GM23338 (cell line): ENCODE measurements at regions not wholly inside any gene's neighbourhood (a gene's known extent, or its start where the extent isn't known, plus 50 kb on each side); places are given as distances from the start of the nearest gene placed in this dataset.

ENCODE experiments used
- ATAC-seq: fragments of 200-7000 bp; cut with Tn5 transposase; 3 replicates; pipeline ENCODE4 v1.9.1; 2020
- DNase-seq: peaks from one replicate; pipeline ENCODE4 v3.0.0-alpha.2; 2015; ENCODE audit warnings: low spot score
- H2AFZ ChIP-seq: fragments of 200-600 bp; sonication (generic); 2 replicates; pipeline ENCODE4 v1.8.0; 2016; ENCODE audit warnings: antibody characterized with exemption, mild to moderate bottlenecking, moderate library complexity
- H3F3A ChIP-seq: fragments of 200-600 bp; sonication (generic); replicated peaks from 2 replicates; pipeline ENCODE4 v1.8.0; 2017; ENCODE audit warnings: antibody characterized with exemption, mixed run types, low read depth
- H3K27ac ChIP-seq: fragments of 200-600 bp; sonication (generic); 2 replicates; pipeline ENCODE4 v1.6.1; 2016; ENCODE audit warnings: low read depth
- H3K27me3 ChIP-seq: fragments of 200-600 bp; sonication (generic); 2 replicates; pipeline ENCODE4 v1.8.0; 2016; ENCODE audit warnings: mild to moderate bottlenecking, mixed run types, moderate library complexity; ENCODE audit not compliant: insufficient read depth
- H3K36me3 ChIP-seq: fragments of 200-600 bp; sonication (generic); 2 replicates; pipeline ENCODE4 v1.8.0; 2016; ENCODE audit warnings: mild to moderate bottlenecking; ENCODE audit not compliant: insufficient read depth
- H3K4me1 ChIP-seq: fragments of 200-600 bp; sonication (generic); 2 replicates; pipeline ENCODE4 v1.8.0; 2016; ENCODE audit warnings: mild to moderate bottlenecking, moderate library complexity; ENCODE audit not compliant: insufficient read depth
- H3K4me2 ChIP-seq: fragments of 200-600 bp; sonication (generic); 2 replicates; pipeline ENCODE4 v1.7.1; 2017; ENCODE audit warnings: mixed run types
- H3K4me3 ChIP-seq: fragments of 200-600 bp; sonication (generic); 2 replicates; pipeline ENCODE4 v1.6.1; 2016; ENCODE audit warnings: mixed run types
- H3K79me2 ChIP-seq: fragments of 200-600 bp; sonication (generic); replicated peaks from 2 replicates; pipeline ENCODE4 v1.8.0; 2017; ENCODE audit warnings: mild to moderate bottlenecking; ENCODE audit not compliant: insufficient read depth
- H3K9me2 ChIP-seq: fragments of 200-600 bp; sonication (generic); 2 replicates; pipeline ENCODE4 v1.8.0; 2017; ENCODE audit not compliant: insufficient read depth
- H4K20me1 ChIP-seq: fragments of 200-600 bp; sonication (generic); replicated peaks from 2 replicates; pipeline ENCODE4 v1.8.0; 2017; ENCODE audit warnings: mild to moderate bottlenecking; ENCODE audit not compliant: insufficient read depth
- H3K27ac Mint-ChIP-seq: 2 replicates; pipeline ENCODE4 v1.8.0; 2020; ENCODE audit warnings: inconsistent platforms, mild to moderate bottlenecking, moderate library complexity, mixed read lengths
- H3K27me3 Mint-ChIP-seq: 3 replicates; pipeline ENCODE4 v1.8.0; 2022; ENCODE audit warnings: low read depth, mild to moderate bottlenecking, moderate library complexity, mixed read lengths, inconsistent platforms; ENCODE audit not compliant: insufficient read depth, poor library complexity
- H3K36me3 Mint-ChIP-seq: 3 replicates; pipeline ENCODE4 v1.8.0; 2021; ENCODE audit warnings: low read depth, mild to moderate bottlenecking, inconsistent platforms, moderate library complexity, mixed read lengths
- H3K4me1 Mint-ChIP-seq: 3 replicates; pipeline ENCODE4 v1.8.0; 2020; ENCODE audit warnings: mild to moderate bottlenecking, inconsistent platforms, mixed read lengths
- H3K4me3 Mint-ChIP-seq: 3 replicates; pipeline ENCODE4 v1.8.0; 2021; ENCODE audit warnings: moderate library complexity, mild to moderate bottlenecking, inconsistent platforms, mixed read lengths
- H3K9me3 Mint-ChIP-seq: 3 replicates; pipeline ENCODE4 v1.8.0; 2020; ENCODE audit warnings: moderate library complexity, mild to moderate bottlenecking, inconsistent platforms, mixed read lengths
- CTCF ChIP-seq, 2 experiments: fragments of 200-600 bp in 1 of 2; sonication (generic) in 1 of 2; conservative IDR thresholded peaks; 2 replicates each; pipeline versions ENCODE4 v1.5.1 to v1.6.1; 2016 to 2017; ENCODE audit warnings: antibody characterized with exemption in 2 of 2, low read depth in 2 of 2, mild to moderate bottlenecking in 2 of 2, moderate library complexity in 1 of 2
- EZH2phosphoT487 ChIP-seq: fragments of 200-600 bp; sonication (generic); IDR thresholded peaks from one replicate; pipeline ENCODE4 v1.8.1; 2018; ENCODE audit warnings: antibody characterized with exemption; ENCODE audit not compliant: unreplicated experiment
- JUNB ChIP-seq: IDR thresholded peaks from one replicate; pipeline ENCODE4 v1.6.1; 2016; ENCODE audit warnings: antibody characterized with exemption; ENCODE audit not compliant: unreplicated experiment
- POLR2AphosphoS5 ChIP-seq: IDR thresholded peaks from 2 replicates; pipeline ENCODE4 v1.6.1; 2016; ENCODE audit warnings: antibody characterized with exemption, low read depth
- REST ChIP-seq: IDR thresholded peaks from one replicate; pipeline ENCODE4 v1.6.1; 2018; ENCODE audit warnings: antibody characterized with exemption; ENCODE audit not compliant: unreplicated experiment
- STAT1 ChIP-seq: IDR thresholded peaks from one replicate; pipeline ENCODE4 v1.6.1; 2016; ENCODE audit warnings: antibody characterized with exemption; ENCODE audit not compliant: unreplicated experiment
- ZNF114 ChIP-seq: fragments of 250-450 bp; sonication (Bioruptor Pico); IDR thresholded peaks from 2 replicates; pipeline ENCODE4 v1.5.0; 2020; ENCODE audit warnings: mild to moderate bottlenecking, moderate library complexity
- ZNF331 ChIP-seq: fragments of 250-450 bp; sonication (Bioruptor Pico); IDR thresholded peaks from 2 replicates; pipeline ENCODE4 v1.5.0; 2020; ENCODE audit warnings: low read depth, mild to moderate bottlenecking, moderate library complexity
- TF ChIP-seq, protein P1 (sequence below): fragments of 250-450 bp; sonication (Bioruptor Pico); IDR thresholded peaks from 2 replicates; pipeline ENCODE4 v1.5.0; 2020; ENCODE audit warnings: mild to moderate bottlenecking, moderate library complexity
- TF ChIP-seq, protein P2 (sequence below): IDR thresholded peaks from 2 replicates; pipeline ENCODE4 v1.6.1; 2016; ENCODE audit warnings: antibody characterized with exemption

DNA sequence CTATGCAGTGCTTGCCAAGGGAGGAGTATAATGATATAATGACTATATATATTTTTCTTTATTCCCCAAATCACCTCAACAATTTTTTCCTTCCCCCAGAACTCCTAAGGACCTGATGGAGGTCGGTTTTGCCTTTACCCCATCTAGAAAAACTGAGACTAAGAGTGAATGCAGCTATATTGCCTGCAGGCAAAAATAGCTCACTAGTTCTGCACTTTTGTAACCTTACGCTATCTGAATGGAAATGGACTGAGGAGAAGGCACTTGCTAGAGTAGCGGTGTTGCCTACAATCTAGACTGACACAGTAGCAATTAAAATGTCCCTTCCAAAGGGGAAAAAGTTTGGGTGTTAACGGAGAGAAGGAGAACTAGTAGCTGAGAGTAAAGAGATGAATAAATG is 379.5 kb upstream of the SEMA6D start:
- 0 out of 2 replicates have a peak, but pooled peaks cover 7% of the 10 kb centered on the region for H3K9me2 ChIP-seq
- Mint-ChIP-seq H3K36me3 (no peaks in the 10 kb centered on the region), H3K4me3 (no peak overlapping the region), H3K9me3 (no peaks in the 10 kb centered on the region; the same call in 2 of the 3 replicates), H3K27me3 (no peaks in the 10 kb centered on the region), H3K4me1 (no peaks in the 10 kb centered on the region), H3K27ac (no peak overlapping the region)
- H3K79me2 ChIP-seq: no peaks in the 10 kb centered on the region
- DNase-seq: no peak
- no peaks in the 10 kb centered on the region for H4K20me1 ChIP-seq
- no peak overlapping the region for H3K4me2 ChIP-seq
- TF ChIP-seq JUNB (no peak), ZNF114 (no peak), CTCF (conservative IDR thresholded peaks at IDR 0.05; ENCODE audit: low read depth in 2 of 2) (no peak), ZNF331 (no peak), POLR2AphosphoS5 (no peak), REST (no peak), EZH2phosphoT487 (no peak), STAT1 (no peak)
- TF ChIP-seq, protein P1, sequence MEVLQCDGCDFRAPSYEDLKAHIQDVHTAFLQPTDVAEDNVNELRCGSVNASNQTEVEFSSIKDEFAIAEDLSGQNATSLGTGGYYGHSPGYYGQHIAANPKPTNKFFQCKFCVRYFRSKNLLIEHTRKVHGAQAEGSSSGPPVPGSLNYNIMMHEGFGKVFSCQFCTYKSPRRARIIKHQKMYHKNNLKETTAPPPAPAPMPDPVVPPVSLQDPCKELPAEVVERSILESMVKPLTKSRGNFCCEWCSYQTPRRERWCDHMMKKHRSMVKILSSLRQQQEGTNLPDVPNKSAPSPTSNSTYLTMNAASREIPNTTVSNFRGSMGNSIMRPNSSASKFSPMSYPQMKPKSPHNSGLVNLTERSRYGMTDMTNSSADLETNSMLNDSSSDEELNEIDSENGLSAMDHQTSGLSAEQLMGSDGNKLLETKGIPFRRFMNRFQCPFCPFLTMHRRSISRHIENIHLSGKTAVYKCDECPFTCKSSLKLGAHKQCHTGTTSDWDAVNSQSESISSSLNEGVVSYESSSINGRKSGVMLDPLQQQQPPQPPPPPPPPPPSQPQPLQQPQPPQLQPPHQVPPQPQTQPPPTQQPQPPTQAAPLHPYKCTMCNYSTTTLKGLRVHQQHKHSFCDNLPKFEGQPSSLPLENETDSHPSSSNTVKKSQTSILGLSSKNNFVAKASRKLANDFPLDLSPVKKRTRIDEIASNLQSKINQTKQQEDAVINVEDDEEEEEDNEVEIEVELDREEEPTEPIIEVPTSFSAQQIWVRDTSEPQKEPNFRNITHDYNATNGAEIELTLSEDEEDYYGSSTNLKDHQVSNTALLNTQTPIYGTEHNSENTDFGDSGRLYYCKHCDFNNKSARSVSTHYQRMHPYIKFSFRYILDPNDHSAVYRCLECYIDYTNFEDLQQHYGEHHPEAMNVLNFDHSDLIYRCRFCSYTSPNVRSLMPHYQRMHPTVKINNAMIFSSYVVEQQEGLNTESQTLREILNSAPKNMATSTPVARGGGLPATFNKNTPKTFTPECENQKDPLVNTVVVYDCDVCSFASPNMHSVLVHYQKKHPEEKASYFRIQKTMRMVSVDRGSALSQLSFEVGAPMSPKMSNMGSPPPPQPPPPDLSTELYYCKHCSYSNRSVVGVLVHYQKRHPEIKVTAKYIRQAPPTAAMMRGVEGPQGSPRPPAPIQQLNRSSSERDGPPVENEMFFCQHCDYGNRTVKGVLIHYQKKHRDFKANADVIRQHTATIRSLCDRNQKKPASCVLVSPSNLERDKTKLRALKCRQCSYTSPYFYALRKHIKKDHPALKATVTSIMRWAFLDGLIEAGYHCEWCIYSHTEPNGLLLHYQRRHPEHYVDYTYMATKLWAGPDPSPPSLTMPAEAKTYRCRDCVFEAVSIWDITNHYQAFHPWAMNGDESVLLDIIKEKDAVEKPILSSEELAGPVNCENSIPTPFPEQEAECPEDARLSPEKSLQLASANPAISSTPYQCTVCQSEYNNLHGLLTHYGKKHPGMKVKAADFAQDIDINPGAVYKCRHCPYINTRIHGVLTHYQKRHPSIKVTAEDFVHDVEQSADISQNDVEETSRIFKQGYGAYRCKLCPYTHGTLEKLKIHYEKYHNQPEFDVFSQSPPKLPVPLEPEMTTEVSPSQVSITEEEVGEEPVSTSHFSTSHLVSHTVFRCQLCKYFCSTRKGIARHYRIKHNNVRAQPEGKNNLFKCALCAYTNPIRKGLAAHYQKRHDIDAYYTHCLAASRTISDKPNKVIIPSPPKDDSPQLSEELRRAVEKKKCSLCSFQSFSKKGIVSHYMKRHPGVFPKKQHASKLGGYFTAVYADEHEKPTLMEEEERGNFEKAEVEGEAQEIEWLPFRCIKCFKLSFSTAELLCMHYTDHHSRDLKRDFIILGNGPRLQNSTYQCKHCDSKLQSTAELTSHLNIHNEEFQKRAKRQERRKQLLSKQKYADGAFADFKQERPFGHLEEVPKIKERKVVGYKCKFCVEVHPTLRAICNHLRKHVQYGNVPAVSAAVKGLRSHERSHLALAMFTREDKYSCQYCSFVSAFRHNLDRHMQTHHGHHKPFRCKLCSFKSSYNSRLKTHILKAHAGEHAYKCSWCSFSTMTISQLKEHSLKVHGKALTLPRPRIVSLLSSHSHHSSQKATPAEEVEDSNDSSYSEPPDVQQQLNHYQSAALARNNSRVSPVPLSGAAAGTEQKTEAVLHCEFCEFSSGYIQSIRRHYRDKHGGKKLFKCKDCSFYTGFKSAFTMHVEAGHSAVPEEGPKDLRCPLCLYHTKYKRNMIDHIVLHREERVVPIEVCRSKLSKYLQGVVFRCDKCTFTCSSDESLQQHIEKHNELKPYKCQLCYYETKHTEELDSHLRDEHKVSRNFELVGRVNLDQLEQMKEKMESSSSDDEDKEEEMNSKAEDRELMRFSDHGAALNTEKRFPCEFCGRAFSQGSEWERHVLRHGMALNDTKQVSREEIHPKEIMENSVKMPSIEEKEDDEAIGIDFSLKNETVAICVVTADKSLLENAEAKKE: no peak
- TF ChIP-seq, protein P2, sequence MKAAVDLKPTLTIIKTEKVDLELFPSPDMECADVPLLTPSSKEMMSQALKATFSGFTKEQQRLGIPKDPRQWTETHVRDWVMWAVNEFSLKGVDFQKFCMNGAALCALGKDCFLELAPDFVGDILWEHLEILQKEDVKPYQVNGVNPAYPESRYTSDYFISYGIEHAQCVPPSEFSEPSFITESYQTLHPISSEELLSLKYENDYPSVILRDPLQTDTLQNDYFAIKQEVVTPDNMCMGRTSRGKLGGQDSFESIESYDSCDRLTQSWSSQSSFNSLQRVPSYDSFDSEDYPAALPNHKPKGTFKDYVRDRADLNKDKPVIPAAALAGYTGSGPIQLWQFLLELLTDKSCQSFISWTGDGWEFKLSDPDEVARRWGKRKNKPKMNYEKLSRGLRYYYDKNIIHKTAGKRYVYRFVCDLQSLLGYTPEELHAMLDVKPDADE: no peak
- no peak overlapping the region for H2AFZ ChIP-seq
- no peaks in the 10 kb centered on the region for H3K27me3 ChIP-seq
- H3K36me3 ChIP-seq: no peaks in the 10 kb centered on the region
- H3K4me3 ChIP-seq: no peak overlapping the region
- no peaks in the 10 kb centered on the region for H3K4me1 ChIP-seq
- ATAC-seq: no peak
- H3K27ac ChIP-seq: no peak overlapping the region
- no peaks in the 10 kb centered on the region for H3F3A ChIP-seq
